NB4 (cell line): ENCODE measurements at regions not wholly inside any gene's neighbourhood (a gene's known extent, or its start where the extent isn't known, plus 50 kb on each side); places are given as distances from the start of the nearest gene placed in this dataset.
"Not testable (repeated sequence)": the region's sequence is repeated elsewhere in the genome, so short reads cannot be mapped to it uniquely, and the experiment has no call there.

Experiments
- DNase-seq: peaks from one replicate; pipeline ENCODE4 v3.0.0; 2010; ENCODE audit warnings: low read depth
- H3K4me3 ChIP-seq: one replicate; pipeline ENCODE4 v1.5.1; 2011; ENCODE audit warnings: mild to moderate bottlenecking, low read depth, low read length, moderate library complexity
- CTCF ChIP-seq: IDR thresholded peaks from one replicate; pipeline ENCODE4 v1.5.1; 2012; ENCODE audit warnings: low read depth, low read length
- MYC ChIP-seq: IDR thresholded peaks from 2 replicates; pipeline ENCODE4 v1.6.1; 2011; ENCODE audit warnings: low read depth, low read length
- POLR2A ChIP-seq: IDR thresholded peaks from 2 replicates; pipeline ENCODE4 v1.6.1; 2011; ENCODE audit warnings: mild to moderate bottlenecking; ENCODE audit not compliant: insufficient read length; ENCODE audit errors: extremely low read depth
- TF ChIP-seq, protein P1 (sequence below): IDR thresholded peaks from 2 replicates; pipeline ENCODE4 v1.6.1; 2011; ENCODE audit warnings: low read depth, low read length

DNA sequence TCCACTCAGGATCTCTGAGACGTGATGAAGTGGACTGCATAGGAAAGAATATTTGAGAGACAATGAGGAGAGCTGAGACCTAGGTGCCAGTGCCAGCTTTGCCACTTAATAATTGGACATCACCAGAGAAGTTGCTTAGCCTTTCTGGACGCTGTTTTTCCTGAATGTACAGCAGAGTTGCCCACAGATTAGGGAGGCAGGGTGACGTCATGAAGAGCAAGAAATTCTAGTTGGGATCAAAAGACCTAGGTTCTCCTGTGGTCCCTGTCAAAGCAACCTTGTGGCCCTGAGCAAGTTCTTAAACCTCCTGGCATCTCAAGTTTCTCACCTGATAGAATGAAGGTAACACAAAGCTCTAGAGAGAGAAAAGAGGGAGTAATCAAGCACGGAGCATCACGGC is 174.6 kb upstream of the TENM4 start:
- no peak for TF ChIP-seq POLR2A
- TF ChIP-seq, protein P1, sequence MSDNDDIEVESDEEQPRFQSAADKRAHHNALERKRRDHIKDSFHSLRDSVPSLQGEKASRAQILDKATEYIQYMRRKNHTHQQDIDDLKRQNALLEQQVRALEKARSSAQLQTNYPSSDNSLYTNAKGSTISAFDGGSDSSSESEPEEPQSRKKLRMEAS, result no peak
- no peak for TF ChIP-seq CTCF
- TF ChIP-seq MYC, result no peak
- H3K4me3 ChIP-seq, result no peak overlapping the region
- DNase-seq, result no peak

DNA sequence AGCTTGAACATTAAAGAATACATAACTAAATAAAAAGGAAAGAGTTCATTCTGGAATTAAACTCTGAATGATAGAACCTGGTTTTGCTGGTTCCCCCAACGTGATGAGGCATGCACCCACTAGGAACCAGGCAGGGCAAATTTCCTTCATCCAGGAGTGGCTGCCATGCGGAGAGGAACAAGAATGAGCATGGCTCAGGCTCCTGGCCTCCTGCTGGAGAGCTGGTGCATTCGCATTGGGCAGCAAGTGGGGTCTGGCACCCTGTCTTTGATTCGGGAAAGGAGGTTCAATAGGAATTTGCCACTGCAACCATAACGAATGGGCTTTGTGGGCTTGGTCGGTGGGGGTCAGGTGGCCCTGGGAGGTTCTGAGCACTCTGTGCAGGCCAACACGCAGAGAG is 169.8 kb upstream of the TENM4 start:
- H3K4me3 ChIP-seq, result no peak overlapping the region
- DNase-seq, result no peak
- TF ChIP-seq POLR2A (no peak), MYC (no peak), CTCF (no peak)
- TF ChIP-seq, protein P1, result no peak

DNA sequence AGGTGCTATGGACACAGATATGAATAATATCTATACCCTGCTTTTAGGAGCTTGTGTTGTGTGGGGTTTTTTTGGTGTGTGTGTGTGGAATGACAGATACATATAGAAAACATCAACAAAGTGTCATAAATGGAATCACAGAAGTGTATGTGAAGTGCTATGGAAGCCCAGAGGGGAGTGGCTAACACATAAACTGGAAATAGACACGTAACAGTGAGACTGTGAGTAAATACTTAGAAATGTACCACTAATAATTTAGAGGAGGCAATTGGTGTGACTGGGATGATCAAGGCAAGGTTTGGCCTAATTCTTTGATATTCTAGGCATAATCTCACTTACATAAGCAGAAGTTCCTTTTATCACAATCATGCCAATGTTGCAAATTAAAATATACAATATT is 169.3 kb upstream of the TENM4 start:
- TF ChIP-seq POLR2A (no peak), MYC (no peak), CTCF (no peak)
- TF ChIP-seq, protein P1, result no peak
- DNase-seq, result no peak
- H3K4me3 ChIP-seq, result no peak overlapping the region

DNA sequence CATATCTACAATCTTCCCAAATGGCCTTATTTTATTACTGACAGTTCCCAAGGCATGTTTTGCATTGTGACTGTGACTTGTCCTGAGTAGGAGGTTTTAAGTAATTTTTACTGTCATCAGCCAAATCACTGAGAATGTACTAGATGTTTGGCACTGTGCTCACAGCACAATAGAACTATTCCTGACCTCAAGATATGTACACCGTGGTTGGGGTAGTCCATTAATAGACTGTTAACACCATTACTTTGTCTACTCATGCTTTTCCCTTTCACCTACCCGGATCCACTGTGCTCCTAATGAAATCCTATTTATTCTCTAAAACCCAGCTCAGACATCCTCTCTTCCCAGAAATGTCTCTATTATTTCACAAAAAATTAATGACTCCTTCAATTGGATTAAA is 168.7 kb upstream of the TENM4 start:
- no peak for DNase-seq
- no peak for TF ChIP-seq POLR2A
- no peak for TF ChIP-seq MYC
- TF ChIP-seq CTCF, result no peak
- TF ChIP-seq, protein P1, result no peak
- no peak overlapping the region for H3K4me3 ChIP-seq

- H3K4me3 ChIP-seq, DNase-seq: not testable (repeated sequence)
These were observed 165.6 kb upstream of the TENM4 start for GRCh38 chr11:79606461-79606860.

- TF ChIP-seq, protein P1, result no peak
- TF ChIP-seq MYC, result no peak
- no peak for TF ChIP-seq POLR2A
- TF ChIP-seq CTCF, result no peak
- H3K4me3 ChIP-seq, result no peak overlapping the region
- no peak for DNase-seq
These were observed 159.9 kb upstream of the TENM4 start for GRCh38 chr11:79600711-79601110.
